HEK293T (cell line): ENCODE measurements at regions not wholly inside any gene's neighbourhood (a gene's known extent, or its start where the extent isn't known, plus 50 kb on each side); places are given as distances from the start of the nearest gene placed in this dataset.

Experiments used
- CTCF ChIA-PET: fragments of 350-600 bp; formaldehyde crosslinking; extraction: SDS; loops from one replicate; lab custom pipeline; 2021; ENCODE audit warnings: antibody characterized with exemption, inconsistent platforms; lab: Yijun Ruan, JAX
- POLR2A ChIA-PET: fragments of 350-600 bp; formaldehyde crosslinking; extraction: SDS; loops from one replicate; lab custom pipeline; 2020; ENCODE audit warnings: antibody characterized with exemption, inconsistent platforms; lab: Yijun Ruan, JAX
- DNase-seq: peaks from one replicate; pipeline ENCODE4 v3.0.0; 2012; ENCODE audit warnings: mixed read lengths; ENCODE audit errors: extremely low spot score
- ARNT ChIP-seq: fragments of 450-650 bp; IDR thresholded peaks from 2 replicates; pipeline ENCODE4 v1.6.1; 2017; ENCODE audit warnings: mild to moderate bottlenecking
- BHLHE40 ChIP-seq: fragments of 450-650 bp; IDR thresholded peaks from 2 replicates; pipeline ENCODE4 v1.6.1; 2016; ENCODE audit warnings: mild to moderate bottlenecking, moderate library complexity, borderline replicate concordance
- CTBP1 ChIP-seq: fragments of 450-650 bp; IDR thresholded peaks from 2 replicates; pipeline ENCODE4 v1.6.1; 2016; ENCODE audit warnings: borderline replicate concordance
- ELF4 ChIP-seq: fragments of 450-650 bp; IDR thresholded peaks from 2 replicates; pipeline ENCODE4 v1.6.1; 2017; ENCODE audit warnings: antibody characterized with exemption
- FOXA1 ChIP-seq: fragments of 450-650 bp; IDR thresholded peaks from 2 replicates; pipeline ENCODE4 v1.6.1; 2016; ENCODE audit warnings: mild to moderate bottlenecking
- FOXK2 ChIP-seq: fragments of 450-650 bp; IDR thresholded peaks from 2 replicates; pipeline ENCODE4 v1.6.1; 2016; ENCODE audit warnings: mild to moderate bottlenecking
- FOXM1 ChIP-seq: fragments of 450-650 bp; IDR thresholded peaks from 2 replicates; pipeline ENCODE4 v1.6.1; 2017; ENCODE audit warnings: mild to moderate bottlenecking, borderline replicate concordance
- HDGF ChIP-seq: fragments of 450-650 bp; IDR thresholded peaks from 2 replicates; pipeline ENCODE4 v1.6.1; 2017; ENCODE audit warnings: antibody characterized with exemption, borderline replicate concordance
- L3MBTL2 ChIP-seq: fragments of 450-650 bp; conservative IDR thresholded peaks from 2 replicates; pipeline ENCODE4 v1.6.1; 2016; ENCODE audit warnings: mild to moderate bottlenecking
- LEF1 ChIP-seq: fragments of 450-650 bp; IDR thresholded peaks from 2 replicates; pipeline ENCODE4 v1.6.1; 2017; ENCODE audit warnings: mild to moderate bottlenecking, borderline replicate concordance
- NFRKB ChIP-seq: fragments of 450-650 bp; IDR thresholded peaks from 2 replicates; pipeline ENCODE4 v1.6.1; 2016; ENCODE audit warnings: mild to moderate bottlenecking, moderate library complexity
- SP1 ChIP-seq: fragments of 450-650 bp; IDR thresholded peaks from 2 replicates; pipeline ENCODE4 v1.6.1; 2017
- SUZ12 ChIP-seq: fragments of 450-650 bp; IDR thresholded peaks from 2 replicates; pipeline ENCODE4 v1.6.1; 2016; ENCODE audit warnings: mild to moderate bottlenecking
- TARDBP ChIP-seq: fragments of 450-650 bp; IDR thresholded peaks from 2 replicates; pipeline ENCODE4 v1.6.1; 2016
- ZNF384 ChIP-seq: fragments of 450-650 bp; IDR thresholded peaks from 2 replicates; pipeline ENCODE4 v1.6.1; 2016
- TF ChIP-seq, protein P1 (sequence below): fragments of 450-650 bp; IDR thresholded peaks from 2 replicates; pipeline ENCODE4 v1.6.1; 2016

- CTCF ChIA-PET = no interaction called here
These were observed 262.4 kb upstream of the DAB1 start for GRCh38 chr1:57686306-57686705.

GRCh38 chr1:57683037-57683942, 259.4 kb upstream of the DAB1 start:
- POLR2A ChIA-PET = no interaction called here
- CTCF ChIA-PET = no interaction called here

More at GRCh38 chr1:57686306-57686705, 262.4 kb upstream of the DAB1 start:
- no peak for TF ChIP-seq FOXM1
- no peak for TF ChIP-seq HDGF
- TF ChIP-seq ELF4 = no peak
- TF ChIP-seq FOXA1 = no peak
- no peak for TF ChIP-seq NFRKB
- no peak for TF ChIP-seq FOXK2
- no peak for TF ChIP-seq CTBP1
- TF ChIP-seq LEF1 = no peak
- no peak for TF ChIP-seq TARDBP
- TF ChIP-seq ARNT = no peak
- TF ChIP-seq BHLHE40 = no peak
- TF ChIP-seq L3MBTL2 = no peak
- TF ChIP-seq, protein P1, sequence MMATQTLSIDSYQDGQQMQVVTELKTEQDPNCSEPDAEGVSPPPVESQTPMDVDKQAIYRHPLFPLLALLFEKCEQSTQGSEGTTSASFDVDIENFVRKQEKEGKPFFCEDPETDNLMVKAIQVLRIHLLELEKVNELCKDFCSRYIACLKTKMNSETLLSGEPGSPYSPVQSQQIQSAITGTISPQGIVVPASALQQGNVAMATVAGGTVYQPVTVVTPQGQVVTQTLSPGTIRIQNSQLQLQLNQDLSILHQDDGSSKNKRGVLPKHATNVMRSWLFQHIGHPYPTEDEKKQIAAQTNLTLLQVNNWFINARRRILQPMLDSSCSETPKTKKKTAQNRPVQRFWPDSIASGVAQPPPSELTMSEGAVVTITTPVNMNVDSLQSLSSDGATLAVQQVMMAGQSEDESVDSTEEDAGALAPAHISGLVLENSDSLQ = no peak
- no peak for TF ChIP-seq ZNF384
- no peak for TF ChIP-seq SP1
- no peak for TF ChIP-seq SUZ12
- POLR2A ChIA-PET = no interaction called here
- no peak for DNase-seq

GRCh38 chr1:57678138-57678537, 254.3 kb upstream of the DAB1 start:
- CTCF ChIA-PET = no interaction called here
- TF ChIP-seq HDGF (no peak), ARNT (no peak), L3MBTL2 (no peak), SP1 (no peak), FOXA1 (no peak), SUZ12 (no peak), FOXM1 (no peak), LEF1 (no peak), FOXK2 (no peak), NFRKB (no peak), TARDBP (no peak), ZNF384 (no peak), BHLHE40 (no peak), ELF4 (no peak), CTBP1 (no peak)
- TF ChIP-seq, protein P1 = no peak
- no peak for DNase-seq
- POLR2A ChIA-PET = no interaction called here

More at GRCh38 chr1:57683037-57683942, 259.4 kb upstream of the DAB1 start:
- DNase-seq = no peak
- TF ChIP-seq L3MBTL2 = no peak
- TF ChIP-seq CTBP1 = no peak
- no peak for TF ChIP-seq ZNF384
- no peak for TF ChIP-seq ELF4
- TF ChIP-seq HDGF = no peak
- no peak for TF ChIP-seq TARDBP
- TF ChIP-seq SUZ12 = no peak
- no peak for TF ChIP-seq NFRKB
- no peak for TF ChIP-seq SP1
- no peak for TF ChIP-seq FOXK2
- no peak for TF ChIP-seq ARNT

DNA sequence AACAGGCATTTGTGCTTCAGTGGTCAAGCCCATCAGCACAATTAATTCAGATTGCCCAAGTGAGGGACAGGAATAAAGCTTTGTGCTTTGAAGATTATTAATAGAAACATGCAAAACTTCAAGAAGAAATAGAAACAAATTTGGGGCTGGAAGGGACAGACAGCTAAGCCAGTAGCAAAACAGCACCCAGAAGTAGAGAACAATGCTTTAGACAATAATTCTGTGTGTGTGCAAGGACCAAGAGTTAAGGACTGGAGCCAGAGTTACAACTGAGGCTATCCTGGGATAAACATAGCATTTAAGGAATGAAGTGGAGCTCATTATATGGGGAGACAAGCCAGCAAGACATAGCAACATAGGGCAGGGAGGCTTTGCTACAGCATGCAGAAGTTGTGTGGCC, 251.9 kb upstream of the DAB1 start:
- ChIA-PET CTCF (interaction anchor here (0.6 kb wide), 1 partner anchor 665 kb away, joined by 4 read pairs; no protein-coding TSS in a partner anchor), POLR2A (no interaction called here)
- DNase-seq = no peak
- TF ChIP-seq ARNT (no peak), FOXM1 (no peak), NFRKB (no peak), HDGF (no peak), ZNF384 (no peak), L3MBTL2 (no peak), FOXA1 (no peak), ELF4 (no peak), CTBP1 (no peak), TARDBP (no peak), FOXK2 (no peak), BHLHE40 (no peak), LEF1 (no peak), SUZ12 (no peak), SP1 (no peak)
- TF ChIP-seq, protein P1 = no peak

GRCh38 chr1:57674801-57675200, 250.9 kb upstream of the DAB1 start:
- POLR2A ChIA-PET = no interaction called here
- TF ChIP-seq SP1 (no peak), ELF4 (no peak), CTBP1 (no peak), FOXM1 (no peak), SUZ12 (no peak), HDGF (no peak), LEF1 (no peak), NFRKB (no peak), FOXK2 (no peak), TARDBP (no peak)
- TF ChIP-seq, protein P1 = no peak
- CTCF ChIA-PET = no interaction called here
- no peak for DNase-seq
